Transverse colon (tissue), 3 donors: ENCODE measurements at regions not wholly inside any gene's neighbourhood (a gene's known extent, or its start where the extent isn't known, plus 50 kb on each side); places are given as distances from the start of the nearest gene placed in this dataset.
"Not testable (repeated sequence)": the region's sequence is repeated elsewhere in the genome, so short reads cannot be mapped to it uniquely, and the experiment has no call there.

ENCODE experiments used
- CTCF ChIP-seq, 5 experiments: fragments of 200-600 bp in 3 of 5; fragments of 450-650 bp in 2 of 5; sonication (generic) in 3 of 5; IDR thresholded peaks; 1 replicate in 2 of 5; 2 replicates in 3 of 5; pipeline ENCODE4 v1.5.1; 2016 to 2017; ENCODE audit warnings: antibody characterized with exemption in 5 of 5, inconsistent platforms in 3 of 5, mild to moderate bottlenecking in 2 of 5, moderate library complexity in 1 of 5
- EP300 ChIP-seq: sonication (generic); formaldehyde crosslinking; IDR thresholded peaks from one replicate; pipeline ENCODE4 v1.6.1; 2017; ENCODE audit warnings: antibody characterized with exemption, low read depth

- TF ChIP-seq CTCF (IDR thresholded peaks at IDR 0.05); EP300: not testable (repeated sequence)
Measured at GRCh38 chr6:82558531-82558930, 194.9 kb downstream of the TPBG start.
